Spleen (tissue), 11 donors: ENCODE measurements at regions not wholly inside any gene's neighbourhood (a gene's known extent, or its start where the extent isn't known, plus 50 kb on each side); places are given as distances from the start of the nearest gene placed in this dataset.

Experiments used
- DNase-seq: peaks from one replicate; pipeline ENCODE4 v3.0.0-alpha.2; 2020
- H3K27ac ChIP-seq, 8 donors: fragments of 200-600 bp; sonication (generic) in 7 of 8; 1 replicate in 4 of 8; 2 replicates in 4 of 8; pipeline versions ENCODE4 v1.5.0 to v1.8.0; 2016 to 2021; ENCODE audit warnings: inconsistent platforms in 4 of 8, mild to moderate bottlenecking in 4 of 8, moderate library complexity in 1 of 8
- H3K27me3 ChIP-seq, 7 donors: fragments of 200-600 bp; sonication (generic) in 6 of 7; replicated peaks in 1 of 7; 1 replicate in 4 of 7; 2 replicates in 3 of 7; pipeline versions ENCODE4 v1.5.0 to v1.8.0; 2016 to 2021; ENCODE audit warnings: inconsistent platforms in 3 of 7, mild to moderate bottlenecking in 1 of 7
- H3K36me3 ChIP-seq, 6 donors: fragments of 200-600 bp; sonication (generic) in 5 of 6; 1 replicate in 4 of 6; 2 replicates in 2 of 6; pipeline versions ENCODE4 v1.5.0 to v1.8.0; 2016 to 2021; ENCODE audit warnings: inconsistent platforms in 2 of 6
- H3K4me1 ChIP-seq, 6 donors: fragments of 200-600 bp; sonication (generic) in 5 of 6; 1 replicate in 3 of 6; 2 replicates in 3 of 6; pipeline versions ENCODE4 v1.5.0 to v1.8.0; 2016 to 2021; ENCODE audit warnings: inconsistent platforms in 3 of 6
- H3K4me3 ChIP-seq, 8 donors: fragments of 200-600 bp; sonication (generic) in 7 of 8; 1 replicate in 4 of 8; 2 replicates in 4 of 8; pipeline versions ENCODE4 v1.5.0 to v1.8.0; 2016 to 2021; ENCODE audit warnings: inconsistent platforms in 4 of 8, mild to moderate bottlenecking in 4 of 8, moderate library complexity in 2 of 8
- H3K9me3 ChIP-seq, 8 donors: fragments of 200-600 bp; sonication (generic) in 7 of 8; 1 replicate in 4 of 8; 2 replicates in 4 of 8; pipeline versions ENCODE4 v1.5.0 to v1.8.0; 2016 to 2021; ENCODE audit warnings: inconsistent platforms in 4 of 8
- CTCF ChIP-seq, 11 experiments: fragments of 200-600 bp in 7 of 11; fragments of 450-650 bp in 4 of 11; sonication (generic) in 4 of 11; IDR thresholded peaks in 8 of 11; conservative IDR thresholded peaks in 3 of 11; 1 replicate in 7 of 11; 2 replicates in 4 of 11; pipeline versions ENCODE4 v1.4.0 to v1.8.0; 2016 to 2021; ENCODE audit warnings: antibody characterized with exemption in 11 of 11, inconsistent platforms in 4 of 11, mild to moderate bottlenecking in 1 of 11
- POLR2A ChIP-seq, 3 donors: fragments of 450-650 bp; IDR thresholded peaks; one replicate each; pipeline ENCODE4 v1.5.1; 2017; ENCODE audit warnings: antibody characterized with exemption in 3 of 3, mild to moderate bottlenecking in 1 of 3
- POLR2AphosphoS5 ChIP-seq, 3 donors: sonication (generic); formaldehyde crosslinking; IDR thresholded peaks; one replicate each; pipeline ENCODE4 v1.5.1; 2017; ENCODE audit warnings: antibody characterized with exemption in 3 of 3
- WGBS, 5 donors: extraction: QIAGEN DNeasy Blood & Tissue Kit in 3 of 5; methylation state at CpG; one replicate each; pipeline versions ENCODE4 v1.1.5 to v1.1.7; 2013 to 2018; 5-methylcytosine and 5-hydroxymethylcytosine counted together
- intact Hi-C: fragments of 100-400 bp; cut with DNase I; formaldehyde crosslinking; loops from one replicate; pipeline ENCODE4 v1.15.0; 2023; ENCODE audit warnings: low total_unique reads
- donor health status: healthy with polysubstance abuse.
- donor health status: DM: no; HTN: no; CAD: no; lungs with moderate emphysema.
- donor health status: DM: no; HTN: no; CAD: no.
- donor health status: Bipolar disorder and iron deficiency.
- donor health status: healthy.
- donor health status: DM: no; HTN: no; CAD: no.
- donor health status: DM: yes; HTN: yes; CAD: no.

DNA sequence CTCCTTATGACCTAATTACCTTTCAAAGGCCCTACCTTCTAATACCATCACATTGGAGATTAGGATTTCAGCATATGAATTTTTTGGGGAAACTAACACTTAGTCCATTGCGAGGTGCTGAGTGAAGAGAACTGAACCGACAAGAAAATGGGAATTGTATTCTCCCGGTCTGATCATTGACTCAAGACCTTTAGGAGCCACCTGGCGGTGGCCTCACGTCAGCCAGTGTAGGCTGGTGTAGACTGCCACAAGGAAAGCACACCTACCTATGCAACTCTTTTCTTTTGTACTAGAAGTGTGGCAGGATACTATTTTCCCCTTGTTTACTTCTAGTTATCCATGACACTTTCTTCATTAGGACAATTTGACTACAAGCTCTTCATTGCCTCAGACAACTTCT is 333.5 kb upstream of the B3GALT2 start:
- 90 to 98% (median 96%) methylated on average over 5 of the region's 5 CpGs for WGBS, 5 donors
- Histone ChIP-seq H3K36me3 (no peaks in the 10 kb centered on the region), H3K4me1 (no peaks in the 10 kb centered on the region), H3K9me3 (no peaks in the 10 kb centered on the region), H3K27me3 (no peaks in the 10 kb centered on the region), H3K27ac (no peak overlapping the region), H3K4me3 (no peak overlapping the region)
- DNase-seq: no peak
- intact Hi-C loops: no loop called here
- TF ChIP-seq CTCF (IDR thresholded peaks at IDR 0.05 in 8 of 11, conservative IDR thresholded peaks at IDR 0.05 in 3 of 11) (no peak), POLR2AphosphoS5 (IDR thresholded peaks at IDR 0.05) (no peak), POLR2A (IDR thresholded peaks at IDR 0.05) (no peak)

DNA sequence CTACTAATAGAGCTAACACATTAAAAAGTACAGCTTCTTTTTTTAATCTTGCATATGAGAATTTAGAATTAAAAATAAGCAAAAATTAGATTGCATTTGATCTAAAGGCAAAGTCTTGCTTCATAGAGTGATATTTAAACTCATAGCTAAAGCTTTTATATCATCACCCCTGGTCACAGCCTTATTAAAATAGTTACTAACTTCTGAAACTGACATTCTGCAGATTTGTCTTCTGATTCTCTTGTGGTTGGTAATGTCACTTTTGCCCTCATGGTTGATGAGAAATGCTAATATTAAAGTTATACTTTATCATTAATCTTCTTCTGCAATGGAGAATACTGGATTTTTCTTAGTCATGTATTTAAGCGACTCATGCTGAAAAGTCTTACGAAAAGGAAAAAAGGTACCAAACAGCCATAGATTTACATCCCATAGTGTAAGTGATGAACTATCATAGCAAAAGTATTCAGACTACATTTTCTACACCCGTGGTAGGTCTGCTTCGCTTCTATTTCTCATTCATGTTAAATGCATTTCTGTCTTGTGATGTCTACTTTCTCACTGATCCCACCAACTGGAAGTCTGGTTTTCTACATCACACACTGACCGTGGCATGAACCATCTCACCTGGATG is 330.5 kb upstream of the B3GALT2 start:
- no peak for TF ChIP-seq CTCF (IDR thresholded peaks at IDR 0.05 in 8 of 11, conservative IDR thresholded peaks at IDR 0.05 in 3 of 11)
- TF ChIP-seq POLR2AphosphoS5 (IDR thresholded peaks at IDR 0.05): no peak
- TF ChIP-seq POLR2A (IDR thresholded peaks at IDR 0.05): no peak
- H3K36me3 ChIP-seq: no peaks in the 10 kb centered on the region
- H3K27me3 ChIP-seq: no peaks in the 10 kb centered on the region
- WGBS, 5 donors: 83 to 87% (median 86%) methylated on average over 5 of the region's 5 CpGs
- H3K4me3 ChIP-seq: no peak overlapping the region
- DNase-seq: no peak
- intact Hi-C loops: no loop called here
- no peak overlapping the region for H3K27ac ChIP-seq
- H3K9me3 ChIP-seq: peaks cover 0 to 3% (median 1%) of the 10 kb centered on the region in 8 donors
- H3K4me1 ChIP-seq: no peaks in the 10 kb centered on the region

DNA sequence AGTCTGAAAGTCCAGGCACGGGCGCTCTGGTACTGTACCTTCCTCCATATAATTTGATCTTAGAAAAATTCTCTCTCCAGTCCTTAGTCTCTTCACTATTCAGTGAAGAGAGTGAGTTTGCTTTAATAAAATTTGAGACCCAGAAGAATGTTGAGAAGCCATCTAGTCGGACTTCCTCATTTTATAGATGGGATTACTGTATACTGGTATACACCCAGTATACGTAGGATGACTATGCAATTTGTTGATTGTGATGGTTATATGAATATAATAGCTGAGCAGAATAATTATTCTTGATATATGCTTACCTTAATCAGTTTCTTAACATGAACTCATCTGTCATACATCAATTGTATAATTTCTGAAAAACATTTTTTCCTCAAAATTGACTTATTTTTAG is 328.0 kb upstream of the B3GALT2 start:
- intact Hi-C loops: no loop called here
- no peaks in the 10 kb centered on the region for H3K27me3 ChIP-seq
- 71 to 86% (median 79%) methylated on average over 4 of the region's 4 CpGs for WGBS, 5 donors
- H3K4me1 ChIP-seq: no peaks in the 10 kb centered on the region
- DNase-seq: no peak
- H3K9me3 ChIP-seq: peaks cover 0 to 11% (median 3%) of the 10 kb centered on the region in 8 donors
- TF ChIP-seq CTCF (IDR thresholded peaks at IDR 0.05 in 8 of 11, conservative IDR thresholded peaks at IDR 0.05 in 3 of 11) (no peak), POLR2AphosphoS5 (IDR thresholded peaks at IDR 0.05) (no peak)
- H3K27ac ChIP-seq: no peak overlapping the region
- H3K36me3 ChIP-seq: no peaks in the 10 kb centered on the region
- H3K4me3 ChIP-seq: no peak overlapping the region

- no peak for DNase-seq
- WGBS, 5 donors: 88 to 100% (median 95%) methylated on average over 2 of the region's 2 CpGs
- H3K36me3 ChIP-seq: no peaks in the 10 kb centered on the region
- H3K27ac ChIP-seq: no peak overlapping the region
- H3K27me3 ChIP-seq: no peaks in the 10 kb centered on the region
- H3K4me3 ChIP-seq: no peak overlapping the region
- TF ChIP-seq POLR2A (IDR thresholded peaks at IDR 0.05): no peak
- TF ChIP-seq CTCF (IDR thresholded peaks at IDR 0.05 in 8 of 11, conservative IDR thresholded peaks at IDR 0.05 in 3 of 11): no peak
- no peaks in the 10 kb centered on the region for H3K4me1 ChIP-seq
- H3K9me3 ChIP-seq: peaks cover 0 to 11% (median 3%) of the 10 kb centered on the region in 8 donors
- intact Hi-C loops: no loop called here
Measured at GRCh38 chr1:193513032-193513431, 326.6 kb upstream of the B3GALT2 start.
